Activated gamma-delta T cell (primary cell): ENCODE measurements at regions not wholly inside any gene's neighbourhood (a gene's known extent, or its start where the extent isn't known, plus 50 kb on each side); places are given as distances from the start of the nearest gene placed in this dataset.
A peak's percentile ranks its signal among the peaks of the same experiment; 100 is the strongest.

Experiments
- DNase-seq: peaks from one replicate; lab custom pipeline; 2025; lab: John Stamatoyannopoulos, UW

GRCh38 chr18:53644799-53645471 is 579.5 kb downstream of the MBD2 start:
- DNase-seq: no peak

GRCh38 chr18:53639687-53640086 is 584.8 kb downstream of the MBD2 start:
- DNase-seq: no peak

GRCh38 chr18:53629337-53629736 is 595.1 kb downstream of the MBD2 start:
- DNase-seq: no peak

- DNase-seq: peak; percentile 7
These were observed 598.4 kb downstream of the MBD2 start for GRCh38 chr18:53625997-53626599.

DNA sequence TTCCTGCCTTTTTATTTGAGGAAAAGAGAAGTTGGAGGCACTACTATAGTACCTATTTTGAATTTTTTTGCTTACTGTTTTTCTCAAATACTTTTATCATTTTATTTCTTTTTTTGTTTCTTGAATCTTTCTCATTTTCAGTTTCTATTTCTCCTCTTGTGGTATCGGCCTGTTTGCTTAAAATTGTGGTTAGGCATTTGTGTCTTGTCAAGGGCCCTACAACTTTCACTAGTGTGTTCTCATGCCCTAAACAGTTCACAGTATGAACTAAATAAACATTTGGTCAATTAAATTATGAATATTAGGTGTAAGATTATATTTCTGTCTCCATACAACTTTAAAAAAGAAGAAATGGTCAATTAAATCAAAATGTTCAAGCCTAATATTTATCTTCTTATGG is 613.5 kb downstream of the MBD2 start:
- DNase-seq: no peak

DNA sequence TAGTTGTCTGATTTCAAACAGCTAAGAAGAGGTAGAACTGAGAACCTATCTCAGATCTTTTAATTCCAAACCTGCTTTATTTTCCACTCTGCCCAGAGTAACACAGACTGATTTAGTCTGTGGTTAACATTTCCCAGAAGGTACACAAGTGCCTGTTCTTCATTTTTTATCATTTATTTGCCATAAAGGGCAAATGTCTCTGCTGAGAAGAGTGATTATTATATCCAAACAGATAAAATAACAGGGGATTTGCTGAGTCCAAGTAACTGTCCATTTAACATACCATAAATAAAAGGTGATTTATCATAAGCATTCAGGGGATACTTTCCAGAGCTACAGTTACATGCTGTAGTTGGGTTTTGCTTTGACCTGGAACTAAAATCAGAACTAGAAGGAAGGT is 617.7 kb downstream of the MBD2 start:
- DNase-seq: no peak

GRCh38 chr18:53605198-53605597 is 619.3 kb downstream of the MBD2 start:
- DNase-seq: no peak

- no peak for DNase-seq
These were observed 621.2 kb downstream of the MBD2 start for GRCh38 chr18:53603276-53603675.

DNA sequence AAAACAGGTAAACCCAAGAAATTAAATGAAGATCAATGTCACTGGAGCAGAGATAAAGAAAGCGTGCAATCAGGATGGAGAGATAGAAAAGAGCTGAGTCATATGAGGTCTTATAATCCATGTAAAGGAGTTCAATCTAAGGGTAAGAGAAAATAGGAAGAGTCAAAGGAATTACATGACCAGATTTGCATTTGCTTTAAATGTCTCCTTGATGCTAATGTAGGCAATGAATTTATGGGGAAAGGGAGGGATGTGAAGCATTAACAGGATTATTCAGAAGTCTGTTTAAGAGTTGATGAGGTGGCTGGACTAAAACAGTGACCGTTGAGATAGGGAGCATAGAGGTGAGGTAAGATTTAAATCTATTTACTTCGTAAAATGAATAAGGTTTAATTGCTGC is 623.1 kb downstream of the MBD2 start:
- no peak for DNase-seq

DNA sequence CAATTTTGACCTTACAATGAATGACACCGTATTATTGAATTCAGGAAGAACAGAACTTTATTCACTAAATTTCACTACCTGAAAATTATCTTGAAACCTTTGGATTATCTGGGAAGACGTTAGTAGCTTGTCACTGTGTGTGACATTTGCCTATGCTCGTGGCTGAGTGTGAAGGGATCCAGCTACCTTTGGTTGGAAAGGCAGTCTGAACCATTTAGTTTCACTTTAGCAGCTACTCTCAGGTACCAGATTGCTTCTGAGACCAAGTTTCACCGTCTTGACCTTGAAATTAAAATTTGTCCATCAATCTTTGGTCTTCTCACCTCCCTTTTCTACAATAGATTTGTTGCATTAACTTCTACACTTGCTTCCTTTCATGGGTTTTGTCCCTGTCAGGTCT is 637.5 kb downstream of the MBD2 start:
- no peak for DNase-seq
